Osteoblast (primary cell): ENCODE measurements at regions not wholly inside any gene's neighbourhood (a gene's known extent, or its start where the extent isn't known, plus 50 kb on each side); places are given as distances from the start of the nearest gene placed in this dataset.
A peak's percentile ranks its signal among the peaks of the same experiment; 100 is the strongest.

Source experiments
- DNase-seq: peaks from one replicate; pipeline ENCODE4 v3.0.0; 2011; ENCODE audit warnings: low spot score, mixed read lengths; ENCODE audit not compliant: insufficient read length; ENCODE audit errors: missing footprints
- H2AFZ ChIP-seq: 2 replicates; pipeline ENCODE4 v1.6.0; 2011; ENCODE audit warnings: mild to moderate bottlenecking, low read length
- H3K27ac ChIP-seq: 2 replicates; pipeline ENCODE4 v1.5.1; 2011; ENCODE audit warnings: mild to moderate bottlenecking, low read depth, low read length, moderate library complexity
- H3K27me3 ChIP-seq: 2 replicates; pipeline ENCODE4 v1.6.0; 2012; ENCODE audit warnings: mild to moderate bottlenecking, control low read depth, inconsistent platforms, low read length, moderate library complexity; ENCODE audit not compliant: insufficient read depth
- H3K36me3 ChIP-seq: 2 replicates; pipeline ENCODE4 v1.5.1; 2011; ENCODE audit warnings: mild to moderate bottlenecking, low read length, control low read depth, moderate library complexity; ENCODE audit not compliant: insufficient read depth
- H3K4me1 ChIP-seq: 2 replicates; pipeline ENCODE4 v1.5.1; 2011; ENCODE audit warnings: mild to moderate bottlenecking, low read length, control low read depth, moderate library complexity; ENCODE audit not compliant: insufficient read depth
- H3K4me2 ChIP-seq: 2 replicates; pipeline ENCODE4 v1.6.0; 2011; ENCODE audit warnings: mild to moderate bottlenecking, low read length; ENCODE audit not compliant: insufficient read depth
- H3K4me3 ChIP-seq: fragments of 200-600 bp; sonication (generic); 3 replicates; pipeline ENCODE4 v1.5.1; 2012; ENCODE audit warnings: mild to moderate bottlenecking, low read length, inconsistent platforms; ENCODE audit not compliant: insufficient read depth
- H3K79me2 ChIP-seq: 2 replicates; pipeline ENCODE4 v1.6.0; 2012; ENCODE audit warnings: mild to moderate bottlenecking, low read length, control low read depth, inconsistent platforms; ENCODE audit not compliant: insufficient read depth
- H3K9me3 ChIP-seq: 2 replicates; pipeline ENCODE4 v1.5.1; 2011; ENCODE audit warnings: low read depth, low read length, control low read depth
- H4K20me1 ChIP-seq: 2 replicates; pipeline ENCODE4 v1.6.0; 2012; ENCODE audit warnings: mild to moderate bottlenecking, low read length, control low read depth; ENCODE audit not compliant: insufficient read depth
- CTCF ChIP-seq: IDR thresholded peaks from 2 replicates; pipeline ENCODE4 v1.5.1; 2011; ENCODE audit warnings: mild to moderate bottlenecking, low read depth, low read length, moderate library complexity; ENCODE audit errors: extremely low read depth

DNA sequence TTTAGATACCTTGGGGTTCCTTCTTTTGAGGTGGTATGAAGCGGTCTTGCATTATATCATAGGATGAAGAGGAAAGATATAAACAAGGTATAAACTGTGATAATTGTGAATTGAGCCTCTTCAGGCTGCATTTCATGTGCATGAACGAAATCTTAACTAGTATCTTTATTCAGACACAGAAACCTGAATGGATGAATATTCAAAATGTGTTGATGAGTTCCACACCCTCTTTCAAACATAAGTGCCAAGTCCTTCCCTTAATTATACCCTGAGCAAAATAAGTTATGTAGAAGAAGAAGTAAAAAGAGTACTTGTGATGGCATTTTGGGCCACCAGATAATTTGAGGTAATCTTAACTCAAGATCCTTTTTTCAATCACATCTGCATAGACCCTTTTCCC lies 103.1 kb upstream of the CFAP20DC start:
- H3K4me3 ChIP-seq = no peak overlapping the region
- no peaks in the 10 kb centered on the region for H3K9me3 ChIP-seq
- no peak overlapping the region for H3K4me2 ChIP-seq
- no peaks in the 10 kb centered on the region for H3K4me1 ChIP-seq
- no peak overlapping the region for H3K27ac ChIP-seq
- no peak overlapping the region for H2AFZ ChIP-seq
- no peaks in the 10 kb centered on the region for H3K79me2 ChIP-seq
- H4K20me1 ChIP-seq = no peaks in the 10 kb centered on the region
- H3K36me3 ChIP-seq = no peaks in the 10 kb centered on the region
- TF ChIP-seq CTCF = no peak
- DNase-seq = no peak
- no peaks in the 10 kb centered on the region for H3K27me3 ChIP-seq

DNA sequence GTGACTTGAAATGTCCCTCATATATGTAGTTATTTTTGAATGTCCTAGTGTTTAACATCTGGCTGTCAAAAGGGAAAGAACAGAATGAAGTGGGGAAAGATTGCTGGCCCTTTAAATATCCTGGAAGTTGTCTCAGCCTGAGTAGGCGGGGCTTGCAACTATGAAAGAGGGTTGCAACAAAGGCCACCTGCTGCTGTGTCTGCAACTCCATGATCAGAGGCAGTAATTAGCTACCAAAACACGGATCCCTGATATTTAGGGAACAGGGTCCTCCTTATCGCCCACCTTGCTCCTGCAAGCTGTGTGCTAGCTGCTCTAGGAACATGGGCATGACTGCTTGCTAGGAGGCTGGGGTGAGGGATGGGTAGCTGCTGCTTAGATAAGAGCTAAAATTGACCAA lies 100.2 kb upstream of the CFAP20DC start:
- no peak overlapping the region for H2AFZ ChIP-seq
- H3K4me1 ChIP-seq = no peaks in the 10 kb centered on the region

GRCh38 chr3:59149166-59149565 lies 99.3 kb upstream of the CFAP20DC start:
- TF ChIP-seq CTCF = no peak
- no peak for DNase-seq

More for the DNA sequence above, 100.2 kb upstream of the CFAP20DC start:
- peak; percentile 14 for DNase-seq
- H3K4me2 ChIP-seq = no peak overlapping the region
- H3K27me3 ChIP-seq = no peaks in the 10 kb centered on the region
- H3K9me3 ChIP-seq = no peaks in the 10 kb centered on the region
- H3K27ac ChIP-seq = no peak overlapping the region
- no peaks in the 10 kb centered on the region for H3K36me3 ChIP-seq
- no peaks in the 10 kb centered on the region for H4K20me1 ChIP-seq
- no peak for TF ChIP-seq CTCF
- H3K4me3 ChIP-seq = no peak overlapping the region
- H3K79me2 ChIP-seq = no peaks in the 10 kb centered on the region

DNA sequence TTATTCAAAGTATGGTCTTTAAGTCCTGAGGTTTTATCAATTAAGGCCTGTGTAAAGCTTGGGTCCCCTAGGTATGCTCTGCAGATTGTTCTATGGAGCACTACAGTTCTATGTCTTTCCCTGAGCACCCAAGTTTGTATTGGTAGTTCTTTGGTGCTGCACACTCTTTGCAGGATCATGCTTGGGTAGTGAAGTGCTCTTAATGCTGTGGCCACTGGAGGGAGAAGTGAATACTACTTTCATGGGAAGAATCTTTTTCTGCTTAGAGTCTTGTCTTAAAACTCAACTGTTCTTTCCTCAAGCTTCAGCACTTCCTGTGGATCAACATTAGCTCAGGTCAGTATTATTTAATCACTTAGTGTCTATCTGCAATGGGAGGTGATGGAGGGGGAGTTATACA lies 93.6 kb upstream of the CFAP20DC start:
- no peak overlapping the region for H3K4me2 ChIP-seq
- H2AFZ ChIP-seq = no peak overlapping the region
- H3K9me3 ChIP-seq = no peaks in the 10 kb centered on the region
- H3K36me3 ChIP-seq = no peaks in the 10 kb centered on the region
- no peak for DNase-seq
- H3K79me2 ChIP-seq = no peaks in the 10 kb centered on the region
- H3K27ac ChIP-seq = no peak overlapping the region
- H3K4me3 ChIP-seq = no peak overlapping the region
- TF ChIP-seq CTCF = peak; percentile 21
- no peaks in the 10 kb centered on the region for H4K20me1 ChIP-seq
- no peaks in the 10 kb centered on the region for H3K4me1 ChIP-seq
- H3K27me3 ChIP-seq = no peaks in the 10 kb centered on the region

More at GRCh38 chr3:59149166-59149565, 99.3 kb upstream of the CFAP20DC start:
- Histone ChIP-seq H3K4me2 (no peak overlapping the region), H3K27me3 (no peaks in the 10 kb centered on the region), H3K79me2 (no peaks in the 10 kb centered on the region), H3K4me1 (no peaks in the 10 kb centered on the region), H2AFZ (no peak overlapping the region), H3K36me3 (no peaks in the 10 kb centered on the region), H3K4me3 (no peak overlapping the region), H3K27ac (no peak overlapping the region), H3K9me3 (no peaks in the 10 kb centered on the region), H4K20me1 (no peaks in the 10 kb centered on the region)
